H1 (cell line): ENCODE measurements at regions not wholly inside any gene's neighbourhood (a gene's known extent, or its start where the extent isn't known, plus 50 kb on each side); places are given as distances from the start of the nearest gene placed in this dataset.

Source experiments
- CTCF ChIA-PET: fragments of 300-600 bp; sonication (Branson Sonifier 250); formaldehyde crosslinking; loops from one replicate; lab custom pipeline; 2021; ENCODE audit not compliant: partially characterized antibody; lab: Charles Lee
- POLR2A ChIA-PET: fragments of 300-600 bp; sonication (Branson Sonifier 250); formaldehyde crosslinking; loops from one replicate; lab custom pipeline; 2021; ENCODE audit warnings: inconsistent platforms; ENCODE audit not compliant: partially characterized antibody; lab: Charles Lee
- DNase-seq, 2 experiments: peaks; one replicate each; pipeline versions ENCODE4 v3.0.0 to v3.0.0-alpha.2; 2010 to 2022; ENCODE audit warnings: low spot score in 2 of 2, low read depth in 1 of 2, mixed read lengths in 1 of 2
- FAIRE-seq: peaks from 2 replicates; lab custom pipeline; 2011; peaks lifted over from hg19 to GRCh38; lab: Jason Lieb, UNC
- H2AFZ ChIP-seq: 2 replicates; pipeline ENCODE4 v1.8.1; 2012; ENCODE audit warnings: low read length, inconsistent platforms
- H2AK5ac ChIP-seq: 2 replicates; pipeline ENCODE4 v1.6.1; 2013; ENCODE audit warnings: low read depth, low read length
- H2BK120ac ChIP-seq: replicated peaks from 2 replicates; pipeline ENCODE3; 2013; ENCODE audit warnings: low read depth, low read length, inconsistent platforms
- H2BK12ac ChIP-seq: 2 replicates; pipeline ENCODE4 v1.6.1; 2013; ENCODE audit warnings: low read depth, low read length
- H2BK15ac ChIP-seq: 2 replicates; pipeline ENCODE4 v1.6.1; 2013; ENCODE audit warnings: low read length
- H2BK20ac ChIP-seq: 2 replicates; pipeline ENCODE4 v1.6.1; 2013; ENCODE audit warnings: low read length
- H2BK5ac ChIP-seq: 2 replicates; pipeline ENCODE4 v1.6.1; 2013; ENCODE audit warnings: low read depth, low read length
- H3K14ac ChIP-seq: 2 replicates; pipeline ENCODE4 v1.6.1; 2013; ENCODE audit warnings: inconsistent platforms; ENCODE audit not compliant: insufficient read length
- H3K18ac ChIP-seq: 2 replicates; pipeline ENCODE4 v1.6.1; 2013; ENCODE audit warnings: low read length; ENCODE audit errors: extremely low read depth
- H3K23ac ChIP-seq: 2 replicates; pipeline ENCODE4 v1.6.1; 2013; ENCODE audit warnings: inconsistent platforms; ENCODE audit not compliant: insufficient read length
- H3K23me2 ChIP-seq: 2 replicates; pipeline ENCODE4 v1.6.1; 2013; ENCODE audit warnings: low read depth, low read length
- H3K27ac ChIP-seq: 2 replicates; pipeline ENCODE4 v1.6.1; 2011; ENCODE audit warnings: low read depth, low read length, inconsistent platforms
- H3K27me3 ChIP-seq, 4 experiments: replicated peaks in 1 of 4; 1 replicate in 1 of 4; 2 replicates in 3 of 4; pipeline versions ENCODE4 v1.6.1 to v1.8.1; 2011 to 2013; ENCODE audit warnings: low read length in 3 of 4, mild to moderate bottlenecking in 3 of 4, inconsistent platforms in 2 of 4, mixed read lengths in 2 of 4, moderate library complexity in 1 of 4; ENCODE audit not compliant: control insufficient read depth in 3 of 4, insufficient read depth in 3 of 4; ENCODE audit errors: extremely low read depth in 1 of 4
- H3K36me3 ChIP-seq, 4 experiments: 2 replicates each; pipeline versions ENCODE4 v1.6.1 to v1.8.1; 2011 to 2013; ENCODE audit warnings: mild to moderate bottlenecking in 4 of 4, low read length in 3 of 4, moderate library complexity in 2 of 4, control low read depth in 1 of 4, inconsistent platforms in 1 of 4; ENCODE audit not compliant: insufficient read depth in 4 of 4, control insufficient read depth in 2 of 4
- H3K4ac ChIP-seq: replicated peaks from 2 replicates; pipeline ENCODE3; 2013; ENCODE audit warnings: low read length, low read depth, mixed read lengths, inconsistent platforms; ENCODE audit not compliant: insufficient read length
- H3K4me1 ChIP-seq, 4 experiments: replicated peaks in 1 of 4; 1 replicate in 1 of 4; 2 replicates in 3 of 4; pipeline versions ENCODE4 v1.6.1 to v1.8.1; 2011 to 2013; ENCODE audit warnings: low read length in 3 of 4, inconsistent platforms in 2 of 4, mixed read lengths in 1 of 4; ENCODE audit not compliant: insufficient read depth in 4 of 4, control insufficient read depth in 3 of 4
- H3K4me2 ChIP-seq, 2 experiments: 2 replicates each; pipeline versions ENCODE4 v1.6.1 to v1.8.1; 2011 to 2013; ENCODE audit warnings: low read depth in 2 of 2, low read length in 2 of 2, control low read depth in 1 of 2, inconsistent platforms in 1 of 2, mild to moderate bottlenecking in 1 of 2; ENCODE audit not compliant: insufficient read depth in 1 of 2
- H3K4me3 ChIP-seq, 4 experiments: fragments of 200-600, 300-600 bp in 1 of 4; sonication (generic), shearing (Covaris generic), sonication (Bioruptor Twin) in 1 of 4; 2 replicates each; pipeline versions ENCODE4 v1.5.1 to v1.8.1; 2011 to 2016; ENCODE audit warnings: low read length in 4 of 4, low read depth in 3 of 4, control low read depth in 2 of 4, inconsistent platforms in 2 of 4, mild to moderate bottlenecking in 2 of 4, mixed read lengths in 1 of 4, moderate library complexity in 1 of 4; ENCODE audit not compliant: insufficient read depth in 2 of 4; ENCODE audit errors: extremely low read depth in 1 of 4
- H3K56ac ChIP-seq: replicated peaks from 2 replicates; pipeline ENCODE3; 2013; ENCODE audit warnings: low read depth, mild to moderate bottlenecking, mixed read lengths, low read length, inconsistent platforms; ENCODE audit not compliant: insufficient read length
- H3K79me1 ChIP-seq: 2 replicates; pipeline ENCODE4 v1.6.1; 2013; ENCODE audit warnings: low read depth, low read length, control low read depth
- H3K79me2 ChIP-seq, 2 experiments: 2 replicates each; pipeline versions ENCODE4 v1.6.1 to v1.8.1; 2012 to 2013; ENCODE audit warnings: low read length in 2 of 2, mild to moderate bottlenecking in 2 of 2, inconsistent platforms in 1 of 2; ENCODE audit not compliant: insufficient read depth in 2 of 2, control insufficient read depth in 1 of 2
- H3K9ac ChIP-seq, 4 experiments: replicated peaks in 1 of 4; 1 replicate in 1 of 4; 2 replicates in 3 of 4; pipeline versions ENCODE4 v1.6.1 to v1.8.1; 2011 to 2013; ENCODE audit warnings: low read depth in 3 of 4, low read length in 3 of 4, control low read depth in 2 of 4, mild to moderate bottlenecking in 2 of 4, moderate library complexity in 2 of 4, inconsistent platforms in 1 of 4; ENCODE audit errors: extremely low read depth in 1 of 4
- H3K9me3 ChIP-seq, 2 experiments: 2 replicates each; pipeline versions ENCODE4 v1.6.1 to v1.8.1; 2012 to 2013; ENCODE audit warnings: mild to moderate bottlenecking in 2 of 2, moderate library complexity in 2 of 2, control low read depth in 1 of 2, inconsistent platforms in 1 of 2, low read depth in 1 of 2, low read length in 1 of 2, mixed read lengths in 1 of 2; ENCODE audit not compliant: insufficient read depth in 2 of 2
- H4K20me1 ChIP-seq, 2 experiments: replicated peaks in 1 of 2; 2 replicates each; pipeline versions ENCODE3 to v1.8.1; 2011 to 2013; ENCODE audit warnings: inconsistent platforms in 2 of 2, low read length in 2 of 2, mild to moderate bottlenecking in 1 of 2; ENCODE audit not compliant: insufficient read depth in 2 of 2, control insufficient read depth in 1 of 2
- H4K5ac ChIP-seq: 2 replicates; pipeline ENCODE4 v1.6.1; 2013; ENCODE audit warnings: low read length, low read depth, mixed read lengths, inconsistent platforms; ENCODE audit not compliant: insufficient read length
- H4K8ac ChIP-seq: 2 replicates; pipeline ENCODE4 v1.8.0; 2013; ENCODE audit warnings: mild to moderate bottlenecking, moderate library complexity, low read length, inconsistent platforms; ENCODE audit not compliant: insufficient read depth; ENCODE audit errors: extremely low read depth
- H4K91ac ChIP-seq: replicated peaks from 2 replicates; pipeline ENCODE3; 2013; ENCODE audit warnings: low read length, mixed read lengths, inconsistent platforms; ENCODE audit not compliant: insufficient read length
- ASH2L ChIP-seq: fragments of 200-600, 300-600 bp; sonication (generic); IDR thresholded peaks from one replicate; pipeline ENCODE4 v1.7.1; 2017; ENCODE audit warnings: low read length
- FOSL1 ChIP-seq: IDR thresholded peaks from 2 replicates; pipeline ENCODE4 v1.6.1; 2011; ENCODE audit warnings: mild to moderate bottlenecking, low read depth, low read length, moderate library complexity; ENCODE audit not compliant: insufficient read depth
- GTF2F1 ChIP-seq: IDR thresholded peaks from 2 replicates; pipeline ENCODE4 v1.6.1; 2012; ENCODE audit warnings: low read depth, low read length, improper control_type of control experiment, borderline replicate concordance
- HDAC2 ChIP-seq, 2 experiments: fragments of 300-600 bp in 1 of 2; sonication (generic) in 1 of 2; IDR thresholded peaks; 2 replicates each; pipeline ENCODE4 v1.6.1; 2011 to 2012; ENCODE audit warnings: low read depth in 2 of 2, low read length in 2 of 2, mild to moderate bottlenecking in 2 of 2, moderate library complexity in 2 of 2, borderline replicate concordance in 1 of 2, inconsistent platforms in 1 of 2
- POLR2A ChIP-seq, 2 experiments: IDR thresholded peaks; 1 replicate in 1 of 2; 2 replicates in 1 of 2; pipeline ENCODE4 v1.6.1; 2011; ENCODE audit warnings: low read depth in 2 of 2, low read length in 2 of 2, mild to moderate bottlenecking in 2 of 2; ENCODE audit errors: control extremely low read depth in 1 of 2
- POU5F1 ChIP-seq: IDR thresholded peaks from 2 replicates; pipeline ENCODE4 v1.6.1; 2011; ENCODE audit warnings: low read depth, mild to moderate bottlenecking, low read length, moderate library complexity
- TAF7 ChIP-seq: optimal IDR thresholded peaks from 2 replicates; pipeline ENCODE3; 2011; ENCODE audit warnings: low read depth, mild to moderate bottlenecking, inconsistent platforms, low read length, moderate library complexity, borderline replicate concordance
- TBP ChIP-seq: IDR thresholded peaks from 2 replicates; pipeline ENCODE4 v1.6.1; 2011; ENCODE audit warnings: low read depth, low read length, improper control_type of control experiment
- WGBS, 2 experiments: shearing (Covaris generic) in 1 of 2; methylation state at CpG; one replicate each; pipeline versions ENCODE4 v1.1.6 to v1.1.7; 2013 to 2015; ENCODE audit warnings: low lambda C conversion rate in 2 of 2, mixed read lengths in 2 of 2, inconsistent platforms in 1 of 2, low coverage in 1 of 2, missing lambda C conversion rate in 1 of 2; ENCODE audit not compliant: insufficient replicate concordance in 2 of 2, insufficient coverage in 1 of 2, insufficient read length in 1 of 2; ENCODE audit errors: extremely low coverage in 1 of 2, missing lambda C conversion rate in 1 of 2; 5-methylcytosine and 5-hydroxymethylcytosine counted together
- TF ChIP-seq, protein P1 (sequence below): IDR thresholded peaks from 2 replicates; pipeline ENCODE4 v1.6.1; 2012; ENCODE audit warnings: inconsistent platforms
- TF ChIP-seq, protein P2 (sequence below): IDR thresholded peaks from 2 replicates; pipeline ENCODE4 v1.6.1; 2012; ENCODE audit warnings: inconsistent platforms

DNA sequence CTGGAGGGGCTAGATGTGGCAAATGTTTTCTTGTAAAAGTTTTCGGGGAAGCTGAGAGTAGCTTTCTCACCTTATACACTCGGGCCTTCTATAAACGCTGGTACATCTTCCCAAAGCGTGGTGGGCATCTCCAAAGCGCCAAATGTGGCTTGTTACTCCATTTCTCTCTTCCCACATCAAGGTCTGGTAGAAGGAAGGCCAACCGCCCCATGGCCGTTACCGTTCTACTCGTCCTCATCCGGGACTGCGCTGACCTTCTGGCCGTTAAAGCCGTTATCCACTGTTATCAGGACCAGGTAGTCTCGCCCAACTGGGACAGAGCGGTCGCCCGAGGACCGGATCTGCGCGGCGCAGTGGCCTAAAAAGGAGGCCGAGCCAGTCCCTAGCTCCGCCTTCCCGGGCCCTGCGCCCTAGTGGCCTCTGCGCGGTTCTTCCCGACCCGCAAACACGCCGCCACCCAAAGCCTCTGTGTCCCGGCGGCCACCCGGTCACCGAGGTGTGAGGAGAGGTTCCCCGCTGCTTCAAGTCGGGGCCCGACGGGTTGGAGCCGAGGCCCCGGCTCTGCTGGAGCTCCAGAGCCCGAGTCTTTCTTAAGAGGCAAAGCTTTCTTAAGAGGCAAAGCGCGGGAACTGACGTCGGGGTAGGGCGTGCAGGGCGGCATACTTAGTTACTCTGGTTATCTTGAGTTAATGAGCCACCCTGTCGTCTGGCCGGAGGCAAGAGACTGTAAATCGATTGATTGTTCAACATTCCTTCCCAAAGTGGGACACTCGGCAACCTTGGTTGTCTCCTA lies 90.5 kb downstream of the GPX5 start:
- Histone ChIP-seq H2BK20ac (no peak overlapping the region), H4K5ac (peak overlapping the region; percentile 16), H3K4ac (no peak overlapping the region), H3K9me3 (no peaks in the 10 kb centered on the region), H4K8ac (peak overlapping the region; percentile 48; the same call in 1 of the 2 replicates), H4K20me1 (no peaks in the 10 kb centered on the region), H3K27me3 (peaks cover 0 to 6% (median 4%) of the 10 kb centered on the region in 4 experiments; a peak in 2 of 7 replicates), H2BK15ac (peak overlapping the region; percentile 55; the same call in 1 of the 2 replicates), H3K79me1 (no peaks in the 10 kb centered on the region), H3K4me1 (no peaks in the 10 kb centered on the region; a peak in 3 of 7 replicates), H3K23me2 (0 out of 2 replicates have a peak, but pooled peaks cover 2% of the 10 kb centered on the region), H3K14ac (no peak overlapping the region), H2AFZ (peak overlapping the region; percentile 91), H2AK5ac (no peak overlapping the region), H2BK12ac (peak overlapping the region; percentile 82), H3K4me3 (peak overlapping the region; percentile 41 to 60 (median 50)), H3K56ac (no peak overlapping the region), H3K18ac (peak overlapping the region; percentile 9; the same call in 1 of the 2 replicates), H2BK5ac (no peak overlapping the region), H2BK120ac (no peak overlapping the region), H3K4me2 (peak overlapping the region; percentile 68 to 80), H3K27ac (no peak overlapping the region), H3K36me3 (no peaks in the 10 kb centered on the region), H3K79me2 (no peaks in the 10 kb centered on the region), H4K91ac (no peak overlapping the region), H3K23ac (no peak overlapping the region), H3K9ac (peak overlapping the region in 3 of 4 experiments; percentile 4 to 46 (median 41); a peak in 4 of 7 replicates)
- CTCF ChIA-PET = interaction anchor here (1.1 to 1.5 kb wide), 3 partner anchors 9 to 57 kb away, joined by 3 to 6 read pairs (median 3); no protein-coding TSS in a partner anchor
- DNase-seq (peak in 1 of 2 experiments; percentile 69), FAIRE-seq (no peak)
- 16% methylated on average over 49 of the region's 52 CpGs; no CpG with 5 or more reads in 1 of the 2 experiments for WGBS, 2 experiments
- POLR2A ChIA-PET = interaction anchor here (0.8 to 1.9 kb wide), 7 partner anchors 9 to 119 kb away, joined by 3 to 10 read pairs (median 5); no protein-coding TSS in a partner anchor
- TF ChIP-seq POU5F1 = no peak
- TF ChIP-seq, protein P1, sequence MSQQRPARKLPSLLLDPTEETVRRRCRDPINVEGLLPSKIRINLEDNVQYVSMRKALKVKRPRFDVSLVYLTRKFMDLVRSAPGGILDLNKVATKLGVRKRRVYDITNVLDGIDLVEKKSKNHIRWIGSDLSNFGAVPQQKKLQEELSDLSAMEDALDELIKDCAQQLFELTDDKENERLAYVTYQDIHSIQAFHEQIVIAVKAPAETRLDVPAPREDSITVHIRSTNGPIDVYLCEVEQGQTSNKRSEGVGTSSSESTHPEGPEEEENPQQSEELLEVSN = peak; percentile 98
- TF ChIP-seq FOSL1 = no peak
- 0 out of 4 replicates have a peak, but pooled peaks of 1 of the 2 experiments have one; percentile 66 for TF ChIP-seq HDAC2 (IDR thresholded peaks at IDR 0.05; ENCODE audit: borderline replicate concordance in 1 of 2, low read depth in 2 of 2, low read length in 2 of 2)
- TF ChIP-seq POLR2A (IDR thresholded peaks at IDR 0.05; ENCODE audit: control extremely low read depth in 1 of 2, low read depth in 2 of 2, low read length in 2 of 2) = 0 out of 3 replicates have a peak, but pooled peaks of 1 of the 2 experiments have one; percentile 66
- TF ChIP-seq, protein P2, sequence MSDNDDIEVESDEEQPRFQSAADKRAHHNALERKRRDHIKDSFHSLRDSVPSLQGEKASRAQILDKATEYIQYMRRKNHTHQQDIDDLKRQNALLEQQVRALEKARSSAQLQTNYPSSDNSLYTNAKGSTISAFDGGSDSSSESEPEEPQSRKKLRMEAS = peak; percentile 91
- no peak for TF ChIP-seq GTF2F1
- TF ChIP-seq TAF7 = peak; percentile 37
- peak; percentile 57; the same call in 1 of the 2 replicates for TF ChIP-seq TBP
- peak; percentile 54 for TF ChIP-seq ASH2L
